SU-DHL-6 (cell line): ENCODE measurements at regions not wholly inside any gene's neighbourhood (a gene's known extent, or its start where the extent isn't known, plus 50 kb on each side); places are given as distances from the start of the nearest gene placed in this dataset.

Experiments used
- H2AFZ ChIP-seq: fragments of 200-600 bp; sonication (generic); 2 replicates; pipeline ENCODE4 v1.6.1; 2014; ENCODE audit warnings: low read depth, mild to moderate bottlenecking, moderate library complexity, mixed read lengths, antibody characterized with exemption, low read length; ENCODE audit not compliant: severe bottlenecking
- H3F3A ChIP-seq: fragments of 200-600 bp; shearing (Covaris generic); 2 replicates; pipeline ENCODE4 v1.6.0; 2016; ENCODE audit warnings: antibody characterized with exemption, mild to moderate bottlenecking; ENCODE audit not compliant: insufficient read depth
- H3K27ac ChIP-seq: fragments of 200-600 bp; sonication (generic); 2 replicates; pipeline ENCODE4 v1.5.1; 2016; ENCODE audit warnings: low read depth, mild to moderate bottlenecking, low read length, moderate library complexity, mixed read lengths
- H3K27me3 ChIP-seq: fragments of 200-600 bp; sonication (generic), shearing (Covaris generic); 2 replicates; pipeline ENCODE4 v1.6.0; 2014; ENCODE audit warnings: mild to moderate bottlenecking, low read length
- H3K36me3 ChIP-seq: fragments of 200-600 bp; sonication (generic); 2 replicates; pipeline ENCODE4 v1.6.1; 2014; ENCODE audit warnings: mild to moderate bottlenecking, low read length, mixed read lengths
- H3K4me2 ChIP-seq: fragments of 300-600, 200-600 bp; shearing (Covaris generic), sonication (generic); 2 replicates; pipeline ENCODE4 v1.6.0; 2014; ENCODE audit warnings: low read length, low read depth, mild to moderate bottlenecking; ENCODE audit not compliant: poor library complexity, severe bottlenecking
- H3K4me3 ChIP-seq: fragments of 200-600 bp; sonication (generic); 2 replicates; pipeline ENCODE4 v1.5.1; 2014; ENCODE audit warnings: antibody characterized with exemption, low read length, mild to moderate bottlenecking, mixed read lengths; ENCODE audit not compliant: insufficient read depth, poor library complexity, severe bottlenecking
- H3K79me2 ChIP-seq: fragments of 200-600 bp; sonication (generic); 2 replicates; pipeline ENCODE4 v1.6.1; 2014; ENCODE audit warnings: mild to moderate bottlenecking, low read length, moderate library complexity; ENCODE audit not compliant: insufficient read depth
- H3K9ac ChIP-seq: fragments of 200-600 bp; sonication (generic); 2 replicates; pipeline ENCODE4 v1.7.0; 2014; ENCODE audit warnings: mild to moderate bottlenecking, low read length
- H3K9me2 ChIP-seq: fragments of 200-600 bp; sonication (generic); replicated peaks from 2 replicates; pipeline ENCODE4 v1.6.1; 2014; ENCODE audit warnings: low read length; ENCODE audit not compliant: insufficient read depth
- H3K9me3 ChIP-seq: fragments of 200-600 bp; sonication (generic); 2 replicates; pipeline ENCODE4 v1.6.1; 2014; ENCODE audit warnings: low read length, mixed read lengths; ENCODE audit not compliant: insufficient read depth
- H4K20me1 ChIP-seq: fragments of 200-600 bp; sonication (generic); 2 replicates; pipeline ENCODE4 v1.6.1; 2014; ENCODE audit warnings: low read depth, mild to moderate bottlenecking, antibody characterized with exemption, low read length, moderate library complexity, mixed read lengths
- EZH2phosphoT487 ChIP-seq: fragments of 200-600 bp; sonication (generic), shearing (Covaris generic); conservative IDR thresholded peaks from 2 replicates; pipeline ENCODE4 v1.6.1; 2018; ENCODE audit warnings: mild to moderate bottlenecking, antibody characterized with exemption, low read length, moderate library complexity, mixed read lengths
- TF ChIP-seq, protein P1 (sequence below): fragments of 200-600 bp; sonication (generic); IDR thresholded peaks from one replicate; pipeline ENCODE4 v1.5.1; 2017; ENCODE audit warnings: antibody characterized with exemption, mild to moderate bottlenecking, low read length, moderate library complexity; ENCODE audit not compliant: insufficient read depth, poor library complexity, severe bottlenecking

DNA sequence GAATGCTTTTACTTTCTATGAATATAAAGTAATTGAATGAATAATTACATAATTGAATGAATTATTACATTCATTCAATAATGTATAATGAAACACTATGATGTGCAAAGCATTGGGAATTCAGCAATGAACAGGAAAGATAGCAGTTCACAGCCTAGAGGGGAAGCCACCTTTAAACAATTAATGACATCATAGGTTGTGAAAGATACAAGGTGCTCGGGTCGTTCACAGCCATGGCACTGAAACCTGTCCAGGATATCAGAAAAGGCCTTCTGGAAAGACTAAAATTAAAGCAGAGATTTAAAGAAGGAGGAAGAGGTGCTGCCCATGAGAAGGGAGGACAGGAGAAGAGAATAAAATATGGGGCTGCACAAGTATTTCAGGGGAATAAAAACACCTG, 171.4 kb upstream of the KLF4 start:
- Histone ChIP-seq H2AFZ (no peak overlapping the region), H3K27ac (no peak overlapping the region), H3K79me2 (no peaks in the 10 kb centered on the region), H3K4me3 (no peak overlapping the region), H3K4me2 (no peak overlapping the region), H3K9me2 (no peaks in the 10 kb centered on the region), H3F3A (no peaks in the 10 kb centered on the region), H3K9me3 (no peaks in the 10 kb centered on the region), H4K20me1 (no peaks in the 10 kb centered on the region), H3K9ac (no peak overlapping the region), H3K36me3 (no peaks in the 10 kb centered on the region), H3K27me3 (no peaks in the 10 kb centered on the region)
- no peak for TF ChIP-seq EZH2phosphoT487
- TF ChIP-seq, protein P1, sequence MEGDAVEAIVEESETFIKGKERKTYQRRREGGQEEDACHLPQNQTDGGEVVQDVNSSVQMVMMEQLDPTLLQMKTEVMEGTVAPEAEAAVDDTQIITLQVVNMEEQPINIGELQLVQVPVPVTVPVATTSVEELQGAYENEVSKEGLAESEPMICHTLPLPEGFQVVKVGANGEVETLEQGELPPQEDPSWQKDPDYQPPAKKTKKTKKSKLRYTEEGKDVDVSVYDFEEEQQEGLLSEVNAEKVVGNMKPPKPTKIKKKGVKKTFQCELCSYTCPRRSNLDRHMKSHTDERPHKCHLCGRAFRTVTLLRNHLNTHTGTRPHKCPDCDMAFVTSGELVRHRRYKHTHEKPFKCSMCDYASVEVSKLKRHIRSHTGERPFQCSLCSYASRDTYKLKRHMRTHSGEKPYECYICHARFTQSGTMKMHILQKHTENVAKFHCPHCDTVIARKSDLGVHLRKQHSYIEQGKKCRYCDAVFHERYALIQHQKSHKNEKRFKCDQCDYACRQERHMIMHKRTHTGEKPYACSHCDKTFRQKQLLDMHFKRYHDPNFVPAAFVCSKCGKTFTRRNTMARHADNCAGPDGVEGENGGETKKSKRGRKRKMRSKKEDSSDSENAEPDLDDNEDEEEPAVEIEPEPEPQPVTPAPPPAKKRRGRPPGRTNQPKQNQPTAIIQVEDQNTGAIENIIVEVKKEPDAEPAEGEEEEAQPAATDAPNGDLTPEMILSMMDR, result no peak

DNA sequence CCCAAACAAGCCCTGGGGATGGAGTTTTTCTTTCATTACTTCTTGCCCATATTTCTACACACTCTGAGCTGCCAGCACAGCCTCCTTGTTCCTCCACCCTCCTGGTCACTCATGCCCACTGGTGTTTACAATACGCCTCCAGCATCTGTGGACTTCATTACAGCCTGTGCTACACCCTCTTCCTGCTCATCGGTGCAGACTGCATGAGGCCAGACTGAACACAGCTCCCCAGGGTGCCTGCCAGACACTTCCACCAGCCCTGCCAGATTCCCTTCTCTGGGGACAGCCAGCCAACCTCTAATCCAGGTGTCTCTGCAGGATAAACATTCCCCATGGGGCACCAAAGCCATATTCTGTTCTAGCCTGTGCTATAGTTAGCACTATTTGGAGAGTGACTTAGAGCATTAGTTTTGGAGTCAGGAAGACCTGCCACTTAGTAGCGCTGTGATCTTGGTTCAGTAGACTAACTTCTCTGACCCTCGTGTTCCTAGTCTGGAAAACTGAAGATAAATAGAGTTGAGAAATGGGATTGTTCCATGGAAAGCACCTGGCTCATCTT, 163.8 kb upstream of the KLF4 start:
- H2AFZ ChIP-seq, result no peak overlapping the region

GRCh38 chr9:107650995-107651394, 161.4 kb upstream of the KLF4 start:
- H2AFZ ChIP-seq, result no peak overlapping the region
- H3K9me3 ChIP-seq, result no peaks in the 10 kb centered on the region
- H3K9ac ChIP-seq, result no peak overlapping the region
- no peak overlapping the region for H3K27ac ChIP-seq
- no peaks in the 10 kb centered on the region for H3K79me2 ChIP-seq
- no peaks in the 10 kb centered on the region for H3K9me2 ChIP-seq
- TF ChIP-seq, protein P1, result no peak
- TF ChIP-seq EZH2phosphoT487, result no peak
- H3K4me3 ChIP-seq, result no peak overlapping the region
- no peaks in the 10 kb centered on the region for H3K27me3 ChIP-seq
- no peaks in the 10 kb centered on the region for H4K20me1 ChIP-seq
- no peak overlapping the region for H3K4me2 ChIP-seq
- no peaks in the 10 kb centered on the region for H3K36me3 ChIP-seq
- no peaks in the 10 kb centered on the region for H3F3A ChIP-seq

More for the DNA sequence above, 163.8 kb upstream of the KLF4 start:
- H3K4me2 ChIP-seq, result no peak overlapping the region
- H3F3A ChIP-seq, result no peaks in the 10 kb centered on the region
- TF ChIP-seq, protein P1, result no peak
- TF ChIP-seq EZH2phosphoT487, result no peak
- H3K9ac ChIP-seq, result no peak overlapping the region
- no peaks in the 10 kb centered on the region for H3K79me2 ChIP-seq
- H3K9me2 ChIP-seq, result no peaks in the 10 kb centered on the region
- H3K27me3 ChIP-seq, result no peaks in the 10 kb centered on the region
- no peaks in the 10 kb centered on the region for H4K20me1 ChIP-seq
- H3K4me3 ChIP-seq, result no peak overlapping the region
- no peaks in the 10 kb centered on the region for H3K9me3 ChIP-seq
- H3K36me3 ChIP-seq, result no peaks in the 10 kb centered on the region
- H3K27ac ChIP-seq, result no peak overlapping the region
